Body of pancreas (tissue), 4 donors: ENCODE measurements at regions not wholly inside any gene's neighbourhood (a gene's known extent, or its start where the extent isn't known, plus 50 kb on each side); places are given as distances from the start of the nearest gene placed in this dataset.

Source experiments
- ATAC-seq: fragments of 150-250 bp; one replicate; pipeline ENCODE4 v1.9.1; 2016
- DNase-seq, 4 donors: peaks; one replicate each; pipeline ENCODE4 v3.0.0-alpha.2; 2019
- H3K27ac ChIP-seq, 4 donors: fragments of 200-600 bp; sonication (generic); 1 replicate in 3 of 4; 2 replicates in 1 of 4; pipeline versions ENCODE4 v1.5.1 to v1.6.1; 2016 to 2019; ENCODE audit warnings: mild to moderate bottlenecking in 1 of 4, mixed read lengths in 1 of 4, moderate library complexity in 1 of 4
- H3K27me3 ChIP-seq, 2 donors: fragments of 200-600 bp; sonication (generic); one replicate each; pipeline ENCODE4 v1.6.0; 2016; ENCODE audit warnings: mild to moderate bottlenecking in 1 of 2
- H3K36me3 ChIP-seq, 2 donors: fragments of 200-600 bp; sonication (generic); replicated peaks in 1 of 2; 2 replicates each; pipeline ENCODE4 v1.5.1; 2016; ENCODE audit warnings: low read depth in 2 of 2; ENCODE audit not compliant: insufficient read depth in 1 of 2
- H3K4me1 ChIP-seq: fragments of 200-600 bp; sonication (generic); one replicate; pipeline ENCODE4 v1.6.0; 2016
- H3K4me3 ChIP-seq, 2 donors: fragments of 200-600 bp; sonication (generic); 1 replicate in 1 of 2; 2 replicates in 1 of 2; pipeline ENCODE4 v1.5.1; 2016 to 2019
- H3K9me3 ChIP-seq, 3 donors: fragments of 200-600 bp; sonication (generic); 1 replicate in 2 of 3; 2 replicates in 1 of 3; pipeline ENCODE4 v1.5.1; 2016
- CTCF ChIP-seq, 7 experiments: fragments of 450-650 bp in 4 of 7; fragments of 200-600 bp in 3 of 7; sonication (generic) in 3 of 7; IDR thresholded peaks; one replicate each; pipeline ENCODE4 v1.5.1; 2016 to 2019; ENCODE audit warnings: antibody characterized with exemption in 7 of 7
- POLR2A ChIP-seq, 3 donors: fragments of 450-650 bp; IDR thresholded peaks; one replicate each; pipeline ENCODE4 v1.6.1; 2016; ENCODE audit warnings: antibody characterized with exemption in 3 of 3, mild to moderate bottlenecking in 2 of 3
- WGBS, 2 donors: methylation state at CpG; one replicate each; pipeline ENCODE4 v1.1.5; 2017; 5-methylcytosine and 5-hydroxymethylcytosine counted together
- intact Hi-C: fragments of 100-400 bp; cut with DNase I; formaldehyde crosslinking; loops from one replicate; pipeline ENCODE4 v1.15.1; 2023

- intact Hi-C loops: no loop called here
- TF ChIP-seq CTCF (IDR thresholded peaks at IDR 0.05) (no peak), POLR2A (IDR thresholded peaks at IDR 0.05) (no peak)
- H3K36me3 ChIP-seq: no peaks in the 10 kb centered on the region
- no peaks in the 10 kb centered on the region for H3K27me3 ChIP-seq
- no peaks in the 10 kb centered on the region for H3K9me3 ChIP-seq
- WGBS, 2 donors: 75 to 78% methylated on average over 3 of the region's 3 CpGs
- no peak for ATAC-seq
- no peak overlapping the region for H3K27ac ChIP-seq
- no peak for DNase-seq
- no peaks in the 10 kb centered on the region for H3K4me1 ChIP-seq
- H3K4me3 ChIP-seq: no peak overlapping the region
Measured at GRCh38 chr2:40002339-40002738, 223.3 kb upstream of the THUMPD2 start.

GRCh38 chr2:39999864-40000263 is 220.8 kb upstream of the THUMPD2 start:
- DNase-seq (no peak), ATAC-seq (no peak)
- no peaks in the 10 kb centered on the region for H3K27me3 ChIP-seq
- no peaks in the 10 kb centered on the region for H3K4me1 ChIP-seq
- 50 to 74% methylated on average over 4 of the region's 4 CpGs for WGBS, 2 donors
- no peak overlapping the region for H3K27ac ChIP-seq
- intact Hi-C loops: no loop called here
- no peaks in the 10 kb centered on the region for H3K9me3 ChIP-seq
- H3K36me3 ChIP-seq: no peaks in the 10 kb centered on the region
- TF ChIP-seq CTCF (IDR thresholded peaks at IDR 0.05): no peak
- TF ChIP-seq POLR2A (IDR thresholded peaks at IDR 0.05): no peak
- no peak overlapping the region for H3K4me3 ChIP-seq

GRCh38 chr2:39998617-39999016 is 219.6 kb upstream of the THUMPD2 start:
- 63 to 77% methylated on average over 2 of the region's 2 CpGs for WGBS, 2 donors
- no peaks in the 10 kb centered on the region for H3K9me3 ChIP-seq
- H3K4me3 ChIP-seq: no peak overlapping the region
- H3K27ac ChIP-seq: no peak overlapping the region
- H3K4me1 ChIP-seq: no peaks in the 10 kb centered on the region
- intact Hi-C loops: no loop called here
- DNase-seq (no peak), ATAC-seq (no peak)
- no peaks in the 10 kb centered on the region for H3K27me3 ChIP-seq
- no peak for TF ChIP-seq POLR2A (IDR thresholded peaks at IDR 0.05)
- TF ChIP-seq CTCF (IDR thresholded peaks at IDR 0.05): no peak
- no peaks in the 10 kb centered on the region for H3K36me3 ChIP-seq

- no peak overlapping the region for H3K27ac ChIP-seq
- H3K4me3 ChIP-seq: no peak overlapping the region
- H3K4me1 ChIP-seq: no peaks in the 10 kb centered on the region
- intact Hi-C loops: no loop called here
- H3K9me3 ChIP-seq: no peaks in the 10 kb centered on the region
- TF ChIP-seq CTCF (IDR thresholded peaks at IDR 0.05) (no peak), POLR2A (IDR thresholded peaks at IDR 0.05) (no peak)
- H3K27me3 ChIP-seq: no peaks in the 10 kb centered on the region
- H3K36me3 ChIP-seq: no peaks in the 10 kb centered on the region
- ATAC-seq: no peak
- no peak for DNase-seq
- WGBS, 2 donors: 38 to 46% methylated on average over 1 of the region's 1 CpG
Measured at GRCh38 chr2:39996653-39997080, 217.6 kb upstream of the THUMPD2 start.

- ATAC-seq: no peak
- Histone ChIP-seq H3K27me3 (no peaks in the 10 kb centered on the region), H3K9me3 (no peaks in the 10 kb centered on the region), H3K36me3 (no peaks in the 10 kb centered on the region), H3K4me3 (no peak overlapping the region), H3K27ac (no peak overlapping the region), H3K4me1 (no peaks in the 10 kb centered on the region)
- TF ChIP-seq CTCF (IDR thresholded peaks at IDR 0.05) (no peak), POLR2A (IDR thresholded peaks at IDR 0.05) (no peak)
- intact Hi-C loops: no loop called here
- 63% methylated on average over 3 of the region's 3 CpGs for WGBS, 2 donors
- no peak for DNase-seq
Measured at GRCh38 chr2:39995005-39995737, 216.1 kb upstream of the THUMPD2 start.
